CD4-positive, alpha-beta T cell treated with Interleukin-17A for 1 hour (primary cell): ENCODE measurements at regions not wholly inside any gene's neighbourhood (a gene's known extent, or its start where the extent isn't known, plus 50 kb on each side); places are given as distances from the start of the nearest gene placed in this dataset.

Experiments
- DNase-seq: peaks from one replicate; pipeline ENCODE4 v3.0.0-alpha.2; 2020

GRCh38 chr5:123885081-123885480 is 373.1 kb downstream of the CSNK1G3 start:
- no peak for DNase-seq

DNA sequence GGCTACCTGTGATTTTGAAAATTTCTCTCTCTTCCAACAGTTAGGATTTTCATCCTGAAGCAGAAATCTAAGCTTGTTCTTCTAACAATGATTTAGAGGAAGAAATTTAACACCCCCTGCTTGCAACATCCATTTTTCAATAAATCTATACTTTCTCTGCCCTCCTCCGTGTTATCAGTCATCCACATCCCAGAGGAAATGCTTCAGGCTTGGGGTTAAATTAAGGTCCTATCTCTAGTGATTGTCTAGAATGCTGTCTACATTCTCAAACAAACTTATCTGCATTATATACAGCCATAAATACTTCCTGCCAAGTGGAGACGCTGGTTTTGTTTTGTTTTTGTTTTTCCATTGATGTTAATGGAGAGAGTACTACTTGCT is 371.0 kb downstream of the CSNK1G3 start:
- no peak for DNase-seq

- no peak for DNase-seq
Measured at GRCh38 chr5:123882319-123882964, 370.5 kb downstream of the CSNK1G3 start.

DNA sequence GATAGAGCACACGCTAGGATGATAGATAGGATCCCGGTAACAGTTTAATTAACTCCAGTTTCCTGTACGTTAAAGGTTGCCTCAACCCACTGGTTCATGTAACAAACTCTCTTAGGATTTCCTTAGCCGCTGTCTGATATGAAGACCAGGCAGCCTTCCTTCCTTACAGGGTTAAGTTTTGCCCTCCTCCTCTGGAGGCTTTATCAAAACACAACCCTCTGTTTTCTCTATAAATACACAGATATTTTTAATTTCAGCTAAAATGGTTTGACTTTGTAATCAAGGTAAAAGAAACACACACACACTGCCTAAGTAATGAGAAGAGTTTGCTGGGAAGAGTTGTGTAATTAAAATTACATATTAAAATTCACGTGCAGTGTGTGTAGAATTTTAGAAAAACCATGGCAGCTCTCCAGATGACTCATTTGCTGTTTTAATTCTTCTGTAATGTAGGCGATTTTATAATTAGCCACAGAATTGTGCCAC is 369.8 kb downstream of the CSNK1G3 start:
- no peak for DNase-seq

DNA sequence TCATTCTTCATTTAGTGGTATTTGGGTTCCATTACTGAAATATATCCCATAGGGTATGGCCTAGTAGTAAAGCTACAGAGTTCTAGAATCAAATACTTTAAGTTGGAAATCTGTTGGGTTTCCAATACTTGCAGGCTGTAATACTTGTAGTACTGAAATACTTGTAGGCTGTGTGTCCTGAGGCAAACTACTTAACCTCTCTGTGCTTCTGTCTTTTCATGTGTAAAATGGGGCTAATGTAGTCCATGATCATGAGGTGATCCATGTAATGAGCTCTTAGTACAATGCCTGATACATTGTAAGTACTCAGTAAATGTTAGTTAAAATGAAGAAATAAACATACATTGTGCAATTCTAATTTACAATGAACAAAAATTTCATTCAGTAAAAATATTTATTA is 368.9 kb downstream of the CSNK1G3 start:
- DNase-seq: no peak

DNA sequence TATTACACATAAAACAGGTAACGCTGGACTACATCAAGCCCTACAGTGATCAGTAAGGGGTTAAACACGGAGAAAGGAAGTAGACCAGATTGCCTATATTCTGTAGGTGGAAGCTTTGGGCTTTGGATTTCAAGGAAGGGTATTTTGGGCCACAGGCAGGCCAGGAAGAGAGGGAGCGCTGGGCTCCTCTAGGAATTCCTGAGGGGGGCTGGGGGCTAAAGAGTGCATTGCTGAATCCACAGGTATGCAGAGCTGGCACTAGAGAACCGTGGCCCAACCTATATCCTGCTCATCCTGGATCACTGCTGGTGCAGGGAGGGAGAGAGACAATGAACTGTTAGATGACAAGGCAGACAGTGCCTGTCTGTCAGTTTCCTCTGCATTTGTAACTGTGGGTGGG is 367.1 kb downstream of the CSNK1G3 start:
- DNase-seq: no peak

DNA sequence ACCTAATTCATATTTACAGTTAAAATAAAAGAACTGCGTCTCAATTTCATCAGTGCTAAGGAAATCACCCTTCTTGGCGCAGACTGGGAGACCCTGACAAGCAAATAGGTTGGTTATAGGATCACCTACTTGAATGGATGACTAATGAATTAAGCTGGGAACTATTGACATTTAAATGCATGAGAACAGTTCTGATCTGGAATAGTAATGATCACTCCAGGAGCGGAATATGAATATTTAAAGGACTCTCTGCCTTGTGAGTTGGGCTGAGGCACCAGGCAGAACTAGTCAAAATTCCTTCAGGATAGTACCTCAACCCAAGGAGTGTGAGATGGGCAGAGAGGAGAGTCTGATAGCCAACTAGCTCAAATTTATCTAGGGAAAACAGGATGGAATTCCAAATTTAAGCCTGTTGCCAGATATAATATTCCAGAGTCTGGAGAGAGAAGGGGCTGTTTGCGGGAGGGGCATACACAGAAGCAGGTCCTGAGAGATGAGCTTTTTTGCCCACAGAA is 364.4 kb downstream of the CSNK1G3 start:
- no peak for DNase-seq

GRCh38 chr5:123875561-123876275 is 363.7 kb downstream of the CSNK1G3 start:
- no peak for DNase-seq

DNA sequence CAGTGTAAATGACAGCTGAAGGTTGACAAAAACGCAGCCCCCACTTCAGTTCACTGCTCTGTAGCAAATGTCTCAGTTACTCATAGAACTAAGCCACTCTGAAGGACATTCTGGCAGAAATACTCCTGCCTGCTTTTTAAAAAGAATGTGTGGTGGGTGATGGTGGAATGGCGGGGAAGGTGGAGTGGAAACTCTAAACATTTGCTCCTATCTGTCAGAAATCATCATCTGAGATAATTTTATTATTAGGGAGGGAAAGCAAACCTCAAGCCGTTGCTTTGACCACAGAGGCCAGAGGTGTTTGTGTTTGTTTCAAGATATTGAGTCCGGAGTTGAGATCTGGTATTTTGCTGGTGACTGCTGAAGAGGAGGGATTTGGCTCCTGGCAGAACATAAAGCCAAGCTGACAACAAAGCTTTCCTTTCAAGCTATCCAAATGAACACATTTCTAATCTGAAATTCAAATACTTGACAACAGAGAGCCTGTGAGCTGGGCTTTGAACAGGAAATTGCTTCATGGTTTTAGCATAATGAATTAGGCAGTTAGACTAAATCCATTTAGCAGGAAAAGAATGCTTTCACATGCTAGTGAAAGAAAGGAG is 362.7 kb downstream of the CSNK1G3 start:
- DNase-seq: no peak

DNA sequence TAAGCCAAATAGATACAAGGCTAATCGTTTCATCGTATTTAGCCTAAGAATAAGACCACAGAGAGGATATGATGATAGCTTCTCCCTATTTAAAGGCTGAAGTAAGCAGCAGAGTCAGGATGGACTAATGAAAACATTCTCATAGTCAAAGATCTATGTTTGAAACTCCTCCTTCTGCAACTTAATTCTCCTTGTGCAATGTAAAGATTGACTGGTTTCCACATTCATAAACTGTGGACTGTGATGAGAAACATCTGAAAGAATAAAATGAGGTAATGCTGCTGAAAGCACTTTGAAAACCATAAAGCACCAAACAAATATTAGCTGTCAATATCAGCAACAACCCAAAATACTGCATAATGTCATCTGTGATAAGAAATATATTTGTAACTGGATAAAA is 361.9 kb downstream of the CSNK1G3 start:
- DNase-seq: no peak

- DNase-seq: no peak
Measured at GRCh38 chr5:123871373-123871772, 359.4 kb downstream of the CSNK1G3 start.

DNA sequence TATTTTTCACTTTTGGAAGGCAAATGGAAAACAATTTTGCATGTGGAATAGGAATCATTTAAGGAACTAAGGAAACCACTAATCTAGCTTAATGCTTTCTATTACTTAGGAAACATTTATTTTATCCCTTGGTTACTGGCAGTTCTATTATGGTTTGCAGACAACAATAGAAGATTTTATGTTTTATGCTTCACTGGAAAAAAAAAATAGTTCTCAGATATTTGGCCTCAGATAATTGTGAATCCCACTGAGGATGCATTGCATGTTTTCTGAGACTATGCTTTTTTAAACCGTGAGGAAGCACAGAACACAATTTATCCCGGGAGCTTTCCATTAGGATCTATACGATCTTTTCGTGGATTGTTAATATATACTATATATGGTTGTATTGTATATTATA is 356.9 kb downstream of the CSNK1G3 start:
- DNase-seq: no peak

- no peak for DNase-seq
Measured at GRCh38 chr5:123868267-123868666, 356.3 kb downstream of the CSNK1G3 start.

DNA sequence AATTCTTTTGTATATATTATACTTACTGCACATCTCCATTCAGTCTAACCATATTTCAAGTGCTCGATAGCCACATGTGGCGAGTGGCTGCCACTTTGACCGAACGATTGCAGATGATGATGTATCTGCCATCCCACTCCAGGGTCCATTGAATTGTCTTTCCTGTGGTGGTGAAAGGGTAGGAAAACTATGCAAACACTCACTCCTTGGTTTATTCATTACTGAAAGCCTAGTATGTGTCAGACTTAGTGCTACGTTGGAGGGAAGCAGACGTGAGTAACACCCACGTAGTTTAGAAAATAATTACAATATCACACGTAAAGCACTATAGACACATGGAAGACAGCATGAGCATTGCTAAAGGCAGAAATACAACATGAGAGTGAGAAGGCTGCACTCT is 353.7 kb downstream of the CSNK1G3 start:
- no peak for DNase-seq

GRCh38 chr5:123864578-123864977 is 352.6 kb downstream of the CSNK1G3 start:
- DNase-seq: no peak

DNA sequence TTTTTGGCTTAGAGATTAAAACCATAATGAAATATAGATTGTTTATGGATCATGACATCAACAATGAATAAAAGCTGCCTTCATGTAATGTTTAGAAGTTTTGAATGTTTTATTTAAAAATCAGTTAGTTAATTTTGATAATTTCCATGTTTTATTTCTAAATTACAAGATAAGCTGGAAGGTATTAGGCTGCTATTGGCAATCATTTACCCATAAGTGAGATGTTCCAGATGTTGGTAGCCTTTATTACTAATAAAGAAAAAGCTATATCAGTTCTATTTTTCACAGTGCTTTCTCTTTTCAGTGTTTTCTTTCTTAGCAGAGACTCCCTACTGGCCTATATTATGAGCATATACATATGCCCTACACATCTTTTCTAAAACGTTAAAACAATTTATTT is 347.0 kb downstream of the CSNK1G3 start:
- DNase-seq: no peak

- no peak for DNase-seq
Measured at GRCh38 chr5:123856766-123857165, 344.8 kb downstream of the CSNK1G3 start.

DNA sequence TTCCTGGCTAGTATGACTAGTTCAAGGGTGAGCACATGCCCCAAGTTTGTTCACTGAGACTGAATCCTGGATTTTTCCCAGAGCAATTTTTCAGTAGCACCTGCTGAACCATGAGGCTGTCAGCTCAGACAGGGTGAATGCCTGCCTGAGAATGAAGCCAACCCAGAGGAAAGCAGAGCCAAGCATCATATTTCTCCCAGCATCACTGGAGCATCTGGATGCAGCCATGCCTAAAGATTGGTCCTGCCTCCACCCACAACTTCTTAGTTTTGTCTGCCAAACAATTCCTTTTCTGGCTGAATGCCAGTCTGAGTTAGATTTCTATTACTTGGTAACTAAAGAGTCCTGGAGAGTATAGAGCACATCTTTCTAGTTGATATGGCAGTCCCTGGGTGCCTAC is 343.6 kb downstream of the CSNK1G3 start:
- no peak for DNase-seq

- DNase-seq: no peak
Measured at GRCh38 chr5:123845356-123846100, 333.6 kb downstream of the CSNK1G3 start.

DNA sequence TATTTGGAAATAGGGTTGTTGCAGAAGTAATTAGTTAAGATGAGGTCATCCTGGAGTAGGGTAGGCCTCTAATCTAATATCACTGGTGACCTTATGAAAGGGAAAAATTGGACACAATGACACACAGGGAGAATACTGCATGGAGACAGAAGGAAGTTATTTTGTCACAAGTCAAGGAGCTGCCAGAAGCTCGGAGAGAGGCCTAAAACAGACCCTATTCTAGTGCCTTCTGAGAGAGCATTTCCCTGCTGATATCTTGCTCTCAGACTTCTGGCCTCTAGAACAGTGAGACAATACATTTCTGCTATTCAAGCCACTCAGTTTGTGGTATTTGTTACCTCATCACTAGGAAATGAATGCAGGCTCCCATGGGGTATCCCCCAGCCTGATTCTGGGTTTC is 332.9 kb downstream of the CSNK1G3 start:
- no peak for DNase-seq

DNA sequence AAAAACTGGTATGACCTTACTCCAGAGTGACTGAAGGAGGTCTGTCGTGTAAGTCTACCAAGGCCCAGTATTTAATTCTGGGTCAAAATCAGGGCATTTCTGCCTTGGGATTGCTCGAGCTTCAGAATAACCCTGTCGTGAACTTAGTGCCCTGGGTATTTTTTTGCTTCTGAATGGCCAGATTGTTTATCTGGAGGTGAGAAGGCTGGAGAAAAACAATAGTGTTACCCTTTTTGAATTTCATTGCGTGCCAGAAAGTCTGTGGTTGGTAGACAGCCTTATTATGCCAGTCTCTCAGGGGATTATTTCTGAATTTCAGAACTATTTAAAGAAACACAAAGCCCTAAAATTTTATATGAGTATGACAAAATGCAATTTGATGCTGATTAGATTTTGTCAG is 323.4 kb downstream of the CSNK1G3 start:
- DNase-seq: no peak

DNA sequence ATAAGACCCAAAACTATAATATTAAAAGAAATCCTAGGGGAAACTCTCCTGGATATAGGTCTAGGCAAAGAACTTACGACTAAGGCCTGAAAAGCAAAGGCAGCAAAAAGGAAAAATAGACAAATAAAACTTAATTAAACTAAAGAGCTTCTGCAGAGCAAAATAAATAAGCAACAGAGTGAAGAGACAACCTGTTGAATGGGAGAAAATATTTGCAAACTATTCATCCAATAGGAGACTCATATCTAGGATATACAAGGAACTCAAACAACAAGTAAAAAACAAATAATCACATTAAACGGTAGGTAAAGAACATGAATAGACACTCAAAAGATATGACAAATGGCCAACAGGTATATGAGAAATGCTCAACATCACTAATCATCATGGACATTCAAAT is 318.6 kb downstream of the CSNK1G3 start:
- no peak for DNase-seq

DNA sequence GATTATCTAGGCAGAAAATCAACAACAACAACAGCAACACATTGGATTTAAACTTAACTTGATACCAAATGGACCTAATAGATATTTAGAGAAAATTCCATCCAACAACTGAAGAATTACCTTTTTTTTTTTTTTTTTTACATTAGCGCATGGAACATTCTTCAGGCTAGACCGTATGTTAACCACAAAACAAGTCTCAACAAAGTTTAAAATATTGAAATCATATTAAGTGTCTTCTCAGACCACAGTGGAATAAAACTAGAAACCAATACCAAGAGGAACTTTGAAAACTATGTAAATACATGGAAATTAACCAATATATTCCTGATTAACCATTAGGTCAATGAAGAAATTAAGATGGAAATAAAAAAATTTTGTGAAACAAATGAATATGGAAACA is 315.8 kb downstream of the CSNK1G3 start:
- no peak for DNase-seq
